Right forelimb (tissue), 1 donor: ENCODE measurements at regions not wholly inside any gene's neighbourhood (a gene's known extent, or its start where the extent isn't known, plus 50 kb on each side); places are given as distances from the start of the nearest gene placed in this dataset.

Experiments used
- DNase-seq: peaks from one replicate; pipeline ENCODE4 v3.0.0-alpha.2; 2018

- DNase-seq, result no peak
Measured at GRCh38 chr4:20302336-20302735, 50.6 kb downstream of the SLIT2 start.

DNA sequence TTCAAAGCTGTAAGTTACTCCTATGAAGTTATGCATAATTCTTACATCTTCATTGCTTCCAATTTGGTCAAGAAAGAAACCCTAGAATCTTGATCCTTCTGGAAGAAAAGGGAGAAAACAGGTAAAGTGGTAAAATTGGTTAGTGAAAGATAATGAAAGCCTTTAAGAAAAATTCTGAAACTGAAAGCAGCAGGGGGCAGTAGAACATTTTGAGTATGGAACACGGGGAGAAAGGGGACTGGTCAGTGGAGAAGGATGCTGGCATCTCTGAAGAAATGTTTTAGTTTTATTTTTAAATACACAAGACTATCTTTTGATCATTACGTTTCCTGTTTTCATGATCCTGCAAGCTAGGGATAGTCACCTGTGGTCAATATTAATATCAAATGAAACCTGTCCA, 54.3 kb downstream of the SLIT2 start:
- DNase-seq, result no peak

GRCh38 chr4:20311856-20312255, 60.2 kb downstream of the SLIT2 start:
- DNase-seq, result no peak

- DNase-seq, result no peak
Measured at GRCh38 chr4:20313237-20314030, 61.7 kb downstream of the SLIT2 start.

DNA sequence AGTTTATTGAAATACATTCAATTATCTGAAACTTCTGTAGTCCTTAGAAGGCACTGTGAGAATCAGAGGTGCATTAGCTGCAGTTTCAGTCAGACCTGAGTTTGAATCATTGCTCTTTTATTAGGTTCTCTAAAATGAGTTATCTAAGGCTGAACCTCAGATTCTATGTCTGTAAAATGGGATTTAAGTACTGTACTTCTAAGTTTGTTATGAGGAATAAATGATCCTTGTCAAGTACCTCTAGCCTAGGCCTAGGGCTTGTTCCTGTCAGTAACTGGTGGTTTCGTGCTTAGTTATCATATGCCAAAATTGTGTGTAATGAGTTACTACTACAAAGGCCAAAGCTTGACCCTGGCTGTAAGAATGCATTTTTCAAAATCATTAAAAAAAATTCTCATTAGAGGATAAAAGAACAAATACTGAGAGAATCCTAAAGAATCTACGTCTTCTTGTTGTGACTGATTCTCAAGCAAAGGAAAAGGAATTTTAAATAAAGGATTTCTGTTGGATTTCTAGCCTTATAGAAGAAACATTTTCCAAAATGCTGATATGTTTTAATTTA, 65.8 kb downstream of the SLIT2 start:
- DNase-seq, result no peak

GRCh38 chr4:20318001-20318908, 66.5 kb downstream of the SLIT2 start:
- DNase-seq, result no peak

DNA sequence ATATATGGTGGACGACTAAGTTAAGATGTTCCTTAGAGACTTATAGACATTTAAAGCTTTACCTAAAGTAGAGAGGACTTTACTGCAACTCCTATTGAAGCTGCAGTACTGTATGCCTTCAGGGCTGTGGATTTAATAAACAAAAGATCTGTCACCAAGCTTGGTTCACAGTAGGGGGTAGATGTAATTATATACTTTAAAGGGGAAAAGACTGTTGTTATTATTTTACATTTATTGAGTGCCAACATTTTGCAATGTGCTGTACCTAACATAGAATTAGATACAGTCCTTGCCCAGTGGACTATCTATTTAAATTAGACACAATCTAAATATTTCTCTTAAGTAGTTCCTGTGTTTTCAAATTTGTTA, 67.2 kb downstream of the SLIT2 start:
- DNase-seq, result no peak

DNA sequence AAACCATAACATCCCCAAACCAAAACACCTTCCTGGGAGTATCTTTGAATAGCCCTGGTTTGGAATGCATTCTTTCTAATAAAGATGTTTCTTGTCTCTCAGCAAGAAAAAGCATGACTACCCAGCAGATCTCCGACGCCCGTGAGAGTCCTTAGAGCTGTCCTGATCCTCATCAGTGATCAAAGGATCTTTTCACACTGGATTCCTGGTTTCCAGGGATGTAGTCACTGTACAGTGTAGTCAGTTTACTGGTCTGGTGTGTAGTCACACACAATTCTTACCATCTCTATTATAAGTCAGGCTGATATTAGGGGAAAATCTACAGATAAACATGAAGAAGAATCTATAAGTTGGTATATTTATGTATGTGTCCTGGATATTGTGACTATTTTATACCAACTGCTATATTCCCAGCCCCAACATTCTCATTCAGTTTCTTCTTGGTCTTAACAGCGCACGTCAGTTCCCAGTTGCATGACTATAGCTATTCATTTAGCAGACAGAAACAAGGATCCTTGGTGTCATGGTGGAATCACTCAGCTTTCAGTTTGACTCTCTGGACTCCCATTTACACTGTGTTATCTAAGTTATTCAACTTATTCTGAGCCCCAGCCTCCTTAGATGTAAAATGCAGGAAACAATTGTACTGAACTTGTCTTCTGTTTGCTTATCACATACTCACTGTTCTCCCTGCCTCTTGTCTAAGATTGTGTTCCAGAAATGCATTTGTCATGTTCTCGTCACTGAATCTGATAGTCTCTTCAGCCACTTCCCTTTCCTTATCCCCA, 68.3 kb downstream of the SLIT2 start:
- no peak for DNase-seq

GRCh38 chr4:20323991-20324390, 72.3 kb downstream of the SLIT2 start:
- no peak for DNase-seq

DNA sequence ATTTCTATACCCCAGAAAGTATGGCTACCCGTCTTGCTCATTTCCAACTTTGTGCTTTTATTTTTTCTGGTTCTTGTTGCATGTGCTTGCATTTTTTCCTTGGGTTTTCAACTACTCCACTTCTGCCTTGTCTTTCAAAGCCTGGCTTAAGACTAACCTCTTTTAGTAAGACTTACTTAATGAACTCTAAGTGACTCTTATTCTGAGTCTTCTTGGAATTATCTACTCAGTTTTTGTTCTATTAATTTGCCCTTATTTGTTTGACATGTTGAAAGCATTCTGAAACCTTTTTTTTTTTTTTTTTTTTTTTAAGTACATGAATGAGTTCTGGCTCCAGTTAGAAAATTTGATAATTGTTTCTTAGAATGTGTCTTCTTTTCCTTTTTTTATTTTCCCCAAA, 74.8 kb downstream of the SLIT2 start:
- no peak for DNase-seq

DNA sequence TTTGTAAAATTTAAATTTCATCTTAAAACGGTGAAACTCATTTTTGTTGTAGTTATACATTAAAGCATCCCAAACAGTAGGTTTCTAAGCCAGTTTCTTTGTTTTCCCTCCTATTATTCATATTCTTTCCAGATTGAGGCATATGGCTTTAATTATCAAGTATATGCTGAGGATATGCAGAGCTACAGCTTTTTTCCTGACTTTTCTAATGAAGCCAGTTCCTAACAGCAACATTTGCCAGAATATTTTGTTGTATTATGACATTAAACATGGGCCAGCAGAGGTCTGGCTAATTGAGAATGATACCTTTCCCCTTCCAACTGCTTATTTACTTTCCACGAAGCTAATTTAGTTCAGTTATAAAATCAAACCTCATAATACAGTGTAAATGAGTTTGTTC, 75.3 kb downstream of the SLIT2 start:
- no peak for DNase-seq

DNA sequence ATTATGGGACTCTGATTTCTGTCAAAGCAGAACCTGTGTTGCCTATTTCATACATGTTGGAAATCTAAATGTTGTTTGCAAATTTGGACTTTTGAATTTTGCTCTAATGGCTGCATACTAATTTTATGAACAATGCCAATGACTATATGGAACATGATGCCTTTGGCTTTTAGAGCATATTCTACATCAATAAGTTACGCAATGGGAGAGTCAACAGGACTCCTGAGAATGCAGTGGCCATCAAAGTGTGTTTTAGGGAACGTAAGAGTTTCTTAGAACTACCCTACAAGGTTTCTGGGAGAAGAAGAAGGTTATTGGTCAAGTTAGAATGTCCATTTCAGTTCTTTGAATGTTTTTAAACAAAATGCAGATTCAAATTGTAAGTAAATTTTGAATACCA, 76.1 kb downstream of the SLIT2 start:
- DNase-seq, result no peak

DNA sequence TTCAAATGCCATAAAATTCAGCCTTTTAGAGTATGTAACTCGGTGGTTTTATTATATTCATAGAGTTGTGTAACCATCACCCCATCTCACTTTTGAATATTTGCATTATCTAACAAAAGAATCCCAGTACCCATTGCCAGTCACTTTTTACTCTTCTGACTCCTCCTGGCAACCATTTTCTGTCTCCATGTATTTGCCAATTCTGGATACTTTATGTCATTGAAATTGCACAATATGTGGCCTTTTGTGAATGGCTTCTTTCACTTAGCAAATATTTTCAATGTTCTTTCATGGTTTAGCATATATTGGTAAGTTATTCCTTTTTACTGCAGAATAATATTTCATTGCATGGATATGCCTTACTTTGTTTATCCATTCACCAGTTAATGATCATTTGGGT, 79.9 kb downstream of the SLIT2 start:
- DNase-seq, result no peak

DNA sequence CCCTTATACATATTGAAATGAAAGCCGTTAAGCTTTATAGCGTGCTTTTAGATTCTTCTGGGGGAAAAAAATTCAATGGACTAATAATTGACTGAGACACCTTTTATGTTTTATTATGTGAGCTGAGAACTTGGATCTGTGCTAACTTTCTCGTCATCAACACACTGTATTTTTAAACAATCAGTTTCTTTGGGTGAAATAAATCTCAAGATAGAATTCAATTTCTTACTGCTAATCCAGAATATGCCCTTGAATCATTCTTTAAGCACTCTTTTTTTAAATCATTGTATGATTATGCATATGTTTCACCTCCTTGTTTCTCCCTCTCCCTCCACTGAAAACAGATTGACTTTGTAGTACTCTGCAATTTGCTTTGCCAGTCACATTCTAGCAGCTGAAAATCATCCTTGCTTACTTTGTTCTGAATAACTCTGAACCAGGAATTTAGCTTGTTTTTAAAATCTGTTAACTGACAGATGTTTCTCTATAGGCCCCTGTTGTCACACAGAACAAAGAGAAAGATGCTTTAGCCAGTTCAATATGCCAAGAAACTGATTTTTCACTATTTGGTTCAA, 81.5 kb downstream of the SLIT2 start:
- DNase-seq, result no peak

- DNase-seq, result no peak
Measured at GRCh38 chr4:20337261-20337664, 85.6 kb downstream of the SLIT2 start.

DNA sequence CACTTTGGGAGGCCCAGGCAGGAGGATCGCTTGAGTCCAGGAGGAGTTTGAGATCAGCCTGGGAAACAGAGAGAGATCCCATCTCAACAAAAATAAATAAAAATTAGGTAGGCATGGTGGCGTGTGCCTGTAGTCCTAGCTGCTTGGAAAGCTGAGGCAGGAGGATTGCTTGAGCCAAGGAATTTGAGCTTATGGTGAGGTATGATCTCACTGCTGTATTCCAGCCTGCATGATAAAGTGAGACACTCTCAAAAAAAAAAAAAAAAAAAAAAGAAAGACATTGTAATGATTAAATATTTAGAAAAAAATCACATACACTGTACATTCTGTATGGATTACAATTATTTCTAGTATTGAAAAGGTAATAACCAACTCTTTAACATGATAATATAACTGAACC, 87.1 kb downstream of the SLIT2 start:
- DNase-seq, result no peak

GRCh38 chr4:20341134-20341738, 89.5 kb downstream of the SLIT2 start:
- DNase-seq, result no peak

- DNase-seq, result no peak
Measured at GRCh38 chr4:20347531-20347930, 95.8 kb downstream of the SLIT2 start.

DNA sequence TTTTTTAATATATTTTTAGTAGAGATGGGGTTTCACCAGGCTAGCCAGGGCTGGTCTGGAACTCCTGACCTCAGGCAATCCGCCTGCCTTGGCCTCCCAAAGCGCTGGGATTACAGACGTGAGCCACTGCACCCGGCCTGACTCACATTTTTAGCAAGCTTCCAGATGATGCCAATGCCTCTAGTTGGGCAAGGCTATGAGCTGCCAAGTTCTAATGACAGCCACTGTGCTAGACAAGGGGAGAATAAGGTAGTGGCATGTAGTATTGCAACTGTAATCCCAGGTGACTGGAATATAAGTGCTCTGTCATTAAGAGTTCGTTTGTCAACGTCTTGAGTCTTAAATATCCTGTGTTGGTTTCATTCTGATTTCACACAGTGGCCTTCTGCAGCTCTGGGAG, 96.7 kb downstream of the SLIT2 start:
- no peak for DNase-seq

- DNase-seq, result no peak
Measured at GRCh38 chr4:20351360-20352162, 99.9 kb downstream of the SLIT2 start.

DNA sequence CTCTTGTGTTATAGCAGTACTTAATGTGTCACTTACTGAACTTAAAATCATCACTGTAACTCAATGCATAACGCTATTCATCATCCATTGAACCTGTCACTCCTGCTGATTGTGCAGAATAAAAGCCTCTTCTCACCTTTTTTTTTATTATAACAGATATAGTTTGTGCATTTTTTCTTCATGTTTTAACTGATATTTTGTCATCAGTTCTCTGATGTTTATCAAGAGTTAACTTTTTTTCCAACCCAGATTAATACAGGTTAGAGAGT, 100.4 kb downstream of the SLIT2 start:
- DNase-seq, result no peak

GRCh38 chr4:20353646-20354045, 101.9 kb downstream of the SLIT2 start:
- DNase-seq, result no peak
